ENCODE measurements at regions not wholly inside any gene's neighbourhood (a gene's known extent, or its start where the extent isn't known, plus 50 kb on each side); places are given as distances from the start of the nearest gene placed in this dataset.

- Histone ChIP-seq H3K9me3 (no peaks in the 10 kb centered on the region), H3K36me3 (no peaks in the 10 kb centered on the region), H3K27me3 (peaks cover 0 to 38% (median 3%) of the 10 kb centered on the region in 9 donors), H3K27ac (no peak overlapping the region), H3K4me3 (no peak overlapping the region), H3K4me1 (no peaks in the 10 kb centered on the region)
- intact Hi-C loops (cut with DNase I) = no loop called here
- DNase-seq (no peak), ATAC-seq (no peak)
- 65 to 79% (median 73%) methylated on average over 7 of the region's 7 CpGs for WGBS, 4 donors
- TF ChIP-seq POLR2A (IDR thresholded peaks at IDR 0.05) = no peak
Measured at GRCh38 chr22:49094151-49094550, 733.5 kb downstream of the BRD1 start.

- DNase-seq (no peak), ATAC-seq (no peak)
- Histone ChIP-seq H3K9me3 (no peaks in the 10 kb centered on the region), H3K27me3 (peaks cover 0 to 44% (median 3%) of the 10 kb centered on the region in 9 donors), H3K27ac (no peak overlapping the region), H3K36me3 (no peaks in the 10 kb centered on the region), H3K4me3 (no peak overlapping the region), H3K4me1 (no peaks in the 10 kb centered on the region)
- 68 to 78% (median 76%) methylated on average over 22 to 23 of the region's 23 CpGs for WGBS, 4 donors
- no peak for TF ChIP-seq CTCF (IDR thresholded peaks at IDR 0.05)
- no peak for TF ChIP-seq POLR2A (IDR thresholded peaks at IDR 0.05)
- intact Hi-C loops (cut with DNase I) = no loop called here
Measured at GRCh38 chr22:49093192-49093880, 734.3 kb downstream of the BRD1 start.

GRCh38 chr22:49092716-49093115 is 735.0 kb downstream of the BRD1 start:
- no peak for ATAC-seq
- no peak for DNase-seq
- H3K27me3 ChIP-seq = peaks cover 0 to 50% (median 3%) of the 10 kb centered on the region in 9 donors
- 53 to 62% (median 56%) methylated on average over 13 to 15 of the region's 15 CpGs for WGBS, 4 donors
- no peak for TF ChIP-seq CTCF (IDR thresholded peaks at IDR 0.05)
- TF ChIP-seq POLR2A (IDR thresholded peaks at IDR 0.05) = no peak
- intact Hi-C loops (cut with DNase I) = no loop called here
- no peak overlapping the region for H3K27ac ChIP-seq
- H3K36me3 ChIP-seq = no peaks in the 10 kb centered on the region
- H3K4me1 ChIP-seq = no peaks in the 10 kb centered on the region
- H3K9me3 ChIP-seq = no peaks in the 10 kb centered on the region
- H3K4me3 ChIP-seq = no peak overlapping the region

DNA sequence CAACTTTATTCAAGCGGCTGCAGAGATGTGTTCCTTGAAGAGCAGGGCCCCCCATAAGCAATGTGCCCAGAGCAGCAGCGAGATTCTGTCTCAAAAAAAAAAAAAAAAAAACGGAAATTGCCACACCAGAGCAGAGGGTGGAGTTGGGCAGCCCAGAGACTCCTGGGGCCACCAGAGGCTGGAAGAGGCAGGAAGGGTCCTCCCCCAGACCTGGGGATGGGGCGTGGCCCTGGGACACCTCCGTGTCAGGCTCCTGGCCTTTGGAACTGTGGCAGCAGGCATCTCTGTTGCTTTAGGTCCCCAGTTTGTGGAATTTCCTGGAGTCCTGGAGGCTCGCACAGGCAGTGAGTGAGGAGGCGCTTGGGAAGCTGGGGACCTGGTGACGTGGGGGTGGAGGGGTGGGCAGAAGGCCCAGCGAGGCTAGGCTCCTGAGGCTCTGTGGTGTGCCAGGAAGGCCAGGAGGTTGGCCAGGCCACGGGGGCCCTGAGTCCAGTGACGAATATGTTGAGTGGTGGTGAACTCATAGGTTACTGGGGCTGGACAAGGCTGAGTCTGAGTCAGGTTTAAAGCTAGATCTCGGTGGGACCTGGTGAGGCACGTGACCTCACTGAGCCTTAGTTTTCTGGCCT is 735.6 kb downstream of the BRD1 start:
- Histone ChIP-seq H3K4me3 (no peak overlapping the region), H3K27me3 (peaks cover 0 to 56% (median 3%) of the 10 kb centered on the region in 9 donors), H3K4me1 (no peaks in the 10 kb centered on the region), H3K27ac (no peak overlapping the region), H3K9me3 (no peaks in the 10 kb centered on the region), H3K36me3 (no peaks in the 10 kb centered on the region)
- ATAC-seq (no peak), DNase-seq (no peak)
- intact Hi-C loops (cut with DNase I) = no loop called here
- 51 to 64% (median 57%) methylated on average over 12 to 13 of the region's 13 CpGs for WGBS, 4 donors
- TF ChIP-seq POLR2A (IDR thresholded peaks at IDR 0.05) (no peak), CTCF (IDR thresholded peaks at IDR 0.05) (no peak)

All from heart left ventricle (tissue), 16 donors.